ENCODE measurements at regions not wholly inside any gene's neighbourhood (a gene's known extent, or its start where the extent isn't known, plus 50 kb on each side); places are given as distances from the start of the nearest gene placed in this dataset.

DNA sequence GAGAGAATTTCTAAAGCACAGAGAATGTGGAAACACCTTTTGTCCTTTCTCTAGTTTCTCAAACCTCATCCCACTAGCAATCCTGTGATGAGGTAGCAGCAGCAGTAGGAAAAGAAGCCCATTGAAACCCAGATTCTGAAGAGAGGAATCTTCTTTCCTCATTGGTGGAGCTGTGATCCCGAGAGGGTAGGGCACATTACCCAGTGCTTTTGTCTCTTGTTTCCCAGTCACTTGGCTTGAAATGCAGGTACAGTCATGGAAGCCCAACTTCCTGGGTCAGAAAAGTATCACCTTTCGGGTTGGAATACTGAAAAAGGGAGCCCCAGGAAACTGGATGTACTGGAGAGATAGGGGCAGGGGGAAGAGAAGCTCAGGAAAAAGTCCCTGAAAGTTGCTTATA is 417.4 kb downstream of the TBC1D32 start:
- no peak for TF ChIP-seq POLR2A (IDR thresholded peaks at IDR 0.05)
- TF ChIP-seq, protein P1, sequence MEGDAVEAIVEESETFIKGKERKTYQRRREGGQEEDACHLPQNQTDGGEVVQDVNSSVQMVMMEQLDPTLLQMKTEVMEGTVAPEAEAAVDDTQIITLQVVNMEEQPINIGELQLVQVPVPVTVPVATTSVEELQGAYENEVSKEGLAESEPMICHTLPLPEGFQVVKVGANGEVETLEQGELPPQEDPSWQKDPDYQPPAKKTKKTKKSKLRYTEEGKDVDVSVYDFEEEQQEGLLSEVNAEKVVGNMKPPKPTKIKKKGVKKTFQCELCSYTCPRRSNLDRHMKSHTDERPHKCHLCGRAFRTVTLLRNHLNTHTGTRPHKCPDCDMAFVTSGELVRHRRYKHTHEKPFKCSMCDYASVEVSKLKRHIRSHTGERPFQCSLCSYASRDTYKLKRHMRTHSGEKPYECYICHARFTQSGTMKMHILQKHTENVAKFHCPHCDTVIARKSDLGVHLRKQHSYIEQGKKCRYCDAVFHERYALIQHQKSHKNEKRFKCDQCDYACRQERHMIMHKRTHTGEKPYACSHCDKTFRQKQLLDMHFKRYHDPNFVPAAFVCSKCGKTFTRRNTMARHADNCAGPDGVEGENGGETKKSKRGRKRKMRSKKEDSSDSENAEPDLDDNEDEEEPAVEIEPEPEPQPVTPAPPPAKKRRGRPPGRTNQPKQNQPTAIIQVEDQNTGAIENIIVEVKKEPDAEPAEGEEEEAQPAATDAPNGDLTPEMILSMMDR (IDR thresholded peaks at IDR 0.05) = no peak
- DNase-seq (no peak), ATAC-seq (no peak)
- Histone ChIP-seq H3K27me3 (no peaks in the 10 kb centered on the region), H3K4me3 (no peak overlapping the region), H3K4me1 (no peaks in the 10 kb centered on the region), H3K27ac (no peak overlapping the region), H3K9me3 (no peaks in the 10 kb centered on the region), H3K36me3 (no peaks in the 10 kb centered on the region)
- WGBS, 4 donors = 46 to 63% (median 60%) methylated on average over 2 of the region's 2 CpGs
- intact Hi-C loops (cut with DNase I) = no loop called here

DNA sequence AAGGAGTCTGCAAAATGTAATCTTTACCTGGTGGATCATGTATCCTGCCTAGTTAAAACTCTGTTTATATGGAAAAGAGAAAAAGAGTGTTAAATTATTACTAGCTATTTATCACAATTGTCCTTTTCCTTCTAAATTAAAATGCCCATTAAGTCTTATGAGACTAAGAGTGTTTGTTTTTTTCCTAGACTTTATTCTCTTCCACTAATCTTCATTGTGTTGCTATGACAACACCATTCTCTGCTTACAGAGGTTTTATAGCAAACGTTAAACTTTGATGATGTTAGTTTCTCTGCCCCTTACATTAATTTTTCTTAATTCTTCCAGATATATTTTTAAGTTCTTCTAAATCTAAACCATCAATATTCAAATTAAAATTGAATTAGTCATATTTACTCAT is 420.8 kb downstream of the TBC1D32 start:
- no peak overlapping the region for H3K4me3 ChIP-seq
- peaks cover 0 to 8% (median 0%) of the 10 kb centered on the region in 12 donors for H3K9me3 ChIP-seq
- no peak for ATAC-seq
- H3K36me3 ChIP-seq = no peaks in the 10 kb centered on the region
- TF ChIP-seq, protein P1 (IDR thresholded peaks at IDR 0.05) = no peak
- no peak for TF ChIP-seq POLR2A (IDR thresholded peaks at IDR 0.05)
- no peak for DNase-seq
- intact Hi-C loops (cut with DNase I) = no loop called here
- H3K27me3 ChIP-seq = no peaks in the 10 kb centered on the region
- H3K4me1 ChIP-seq = no peaks in the 10 kb centered on the region
- 63 to 70% (median 65%) methylated on average over 1 of the region's 1 CpG for WGBS, 4 donors
- H3K27ac ChIP-seq = no peak overlapping the region

DNA sequence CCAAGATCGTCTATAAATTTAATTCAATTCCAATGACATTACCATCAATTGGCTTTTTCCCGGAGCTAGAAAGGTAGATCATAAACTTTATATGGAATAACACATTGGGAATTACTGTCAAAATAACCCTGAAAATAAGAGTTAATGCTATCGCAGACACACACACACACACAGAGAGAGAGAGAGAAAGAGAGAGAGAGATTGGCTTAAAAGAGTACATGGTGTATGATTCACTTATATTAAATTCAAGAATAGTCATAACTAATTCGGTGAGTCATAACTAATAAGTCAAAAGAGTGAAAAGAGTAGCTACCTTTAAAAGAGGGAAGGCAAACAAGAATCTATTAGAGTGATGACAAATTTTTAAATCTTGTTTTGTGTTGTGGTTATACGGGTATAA is 425.5 kb downstream of the TBC1D32 start:
- ATAC-seq (no peak), DNase-seq (no peak)
- H3K36me3 ChIP-seq = no peaks in the 10 kb centered on the region
- H3K9me3 ChIP-seq = peaks cover 0 to 8% (median 0%) of the 10 kb centered on the region in 12 donors
- H3K27me3 ChIP-seq = no peaks in the 10 kb centered on the region
- no peak for TF ChIP-seq POLR2A (IDR thresholded peaks at IDR 0.05)
- TF ChIP-seq, protein P1 (IDR thresholded peaks at IDR 0.05) = no peak
- no peak overlapping the region for H3K27ac ChIP-seq
- 85 to 88% (median 86%) methylated on average over 5 of the region's 5 CpGs for WGBS, 4 donors
- intact Hi-C loops (cut with DNase I) = no loop called here
- H3K4me1 ChIP-seq = no peaks in the 10 kb centered on the region
- H3K4me3 ChIP-seq = no peak overlapping the region

DNA sequence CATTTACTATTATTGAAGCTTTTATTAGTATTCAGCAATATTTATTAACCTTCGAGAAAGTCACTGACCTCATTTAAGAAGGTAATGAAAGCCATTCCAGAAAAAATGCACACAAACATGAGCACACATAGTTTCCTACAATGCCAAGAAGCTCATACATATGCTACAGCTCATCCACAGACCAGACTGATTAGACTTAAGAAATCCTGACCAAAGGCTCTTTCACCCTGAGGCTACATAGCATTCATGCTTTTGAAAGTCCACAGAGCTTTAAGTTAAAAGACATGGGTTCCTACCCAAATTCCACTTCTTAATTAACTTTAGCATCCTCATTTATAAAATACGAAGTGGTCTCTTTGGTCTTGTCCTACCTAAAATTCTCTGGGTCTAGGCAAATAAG is 430.4 kb downstream of the TBC1D32 start:
- WGBS, 4 donors = 47 to 77% (median 70%) methylated on average over 2 of the region's 2 CpGs

More for the DNA sequence above, 430.4 kb downstream of the TBC1D32 start:
- intact Hi-C loops (cut with DNase I) = loop anchor here in 1 of 10 donors (1.0 kb wide), 1 partner anchor 10 kb away; no protein-coding TSS in a partner anchor
- no peaks in the 10 kb centered on the region for H3K36me3 ChIP-seq
- no peak for TF ChIP-seq POLR2A (IDR thresholded peaks at IDR 0.05)
- TF ChIP-seq, protein P1 (IDR thresholded peaks at IDR 0.05) = no peak
- no peaks in the 10 kb centered on the region for H3K27me3 ChIP-seq
- no peaks in the 10 kb centered on the region for H3K9me3 ChIP-seq
- no peak overlapping the region for H3K4me3 ChIP-seq
- ATAC-seq (no peak), DNase-seq (no peak)
- no peaks in the 10 kb centered on the region for H3K4me1 ChIP-seq
- no peak overlapping the region for H3K27ac ChIP-seq

All from heart left ventricle (tissue), 16 donors.